ENCODE measurements at regions not wholly inside any gene's neighbourhood (a gene's known extent, or its start where the extent isn't known, plus 50 kb on each side); places are given as distances from the start of the nearest gene placed in this dataset.

DNA sequence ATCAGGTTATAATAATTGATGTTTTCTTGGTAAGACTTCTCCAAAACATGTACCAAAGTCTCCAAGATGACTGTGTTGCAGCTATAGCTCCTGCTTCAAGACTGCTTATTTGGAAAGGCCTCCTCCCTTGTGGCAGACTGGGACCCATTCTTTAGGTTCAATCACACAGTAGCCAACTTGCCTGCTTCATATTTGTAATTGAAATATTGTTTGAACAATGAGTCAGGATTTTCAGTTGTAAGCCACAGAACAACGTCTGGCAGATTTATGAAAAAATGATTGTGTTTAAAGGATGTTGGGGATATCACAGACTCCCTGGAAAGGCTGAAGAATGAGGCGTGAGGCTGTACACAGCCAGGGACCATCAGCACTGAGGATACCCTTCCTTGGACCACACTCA lies 458.9 kb downstream of the MED10 start:
- Histone ChIP-seq H3K9me3 (ENCODE audit: insufficient read depth in 2 of 2, low read depth in 1 of 2, low read length in 1 of 2) (no peaks in the 10 kb centered on the region), H2BK5ac (ENCODE audit: low read depth, low read length) (no peak overlapping the region)
- no peak for TF ChIP-seq SP1 (IDR thresholded peaks at IDR 0.05; ENCODE audit: low read depth, low read length)
- TF ChIP-seq, protein P1, sequence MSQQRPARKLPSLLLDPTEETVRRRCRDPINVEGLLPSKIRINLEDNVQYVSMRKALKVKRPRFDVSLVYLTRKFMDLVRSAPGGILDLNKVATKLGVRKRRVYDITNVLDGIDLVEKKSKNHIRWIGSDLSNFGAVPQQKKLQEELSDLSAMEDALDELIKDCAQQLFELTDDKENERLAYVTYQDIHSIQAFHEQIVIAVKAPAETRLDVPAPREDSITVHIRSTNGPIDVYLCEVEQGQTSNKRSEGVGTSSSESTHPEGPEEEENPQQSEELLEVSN (IDR thresholded peaks at IDR 0.05) = no peak
- no peak for TF ChIP-seq EP300 (IDR thresholded peaks at IDR 0.05; ENCODE audit: borderline replicate concordance in 1 of 2, low read depth in 2 of 2, low read length in 2 of 2)
- TF ChIP-seq SIN3A (conservative IDR thresholded peaks at IDR 0.05 in 1 of 2, IDR thresholded peaks at IDR 0.05 in 1 of 2; ENCODE audit: low read depth in 1 of 2, low read length in 2 of 2) = no peak
- TF ChIP-seq, protein P2, sequence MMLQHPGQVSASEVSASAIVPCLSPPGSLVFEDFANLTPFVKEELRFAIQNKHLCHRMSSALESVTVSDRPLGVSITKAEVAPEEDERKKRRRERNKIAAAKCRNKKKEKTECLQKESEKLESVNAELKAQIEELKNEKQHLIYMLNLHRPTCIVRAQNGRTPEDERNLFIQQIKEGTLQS (IDR thresholded peaks at IDR 0.05; ENCODE audit: insufficient read depth, low read depth, low read length) = no peak
- TF ChIP-seq SP2 (IDR thresholded peaks at IDR 0.05; ENCODE audit: low read length) = no peak
- TF ChIP-seq FOSL1 (IDR thresholded peaks at IDR 0.05; ENCODE audit: insufficient read depth, low read depth, low read length) = no peak
- no peak for TF ChIP-seq EGR1 (IDR thresholded peaks at IDR 0.05; ENCODE audit: borderline replicate concordance, low read depth, low read length)
- TF ChIP-seq RFX5 (IDR thresholded peaks at IDR 0.05; ENCODE audit: borderline replicate concordance, low read depth, low read length) = no peak

More for the DNA sequence above, 458.9 kb downstream of the MED10 start:
- WGBS, 2 experiments (ENCODE audit: extremely low coverage in 1 of 2, insufficient coverage in 1 of 2, insufficient read length in 1 of 2, insufficient replicate concordance in 2 of 2, low coverage in 1 of 2, low lambda C conversion rate in 2 of 2, missing lambda C conversion rate in 1 of 2) = 100% methylated on average over 2 of the region's 2 CpGs; no CpG with 5 or more reads in 1 of the 2 experiments
- H2BK15ac ChIP-seq (ENCODE audit: low read length) = no peak overlapping the region
- H3K79me2 ChIP-seq (ENCODE audit: control insufficient read depth in 1 of 2, insufficient read depth in 2 of 2, low read length in 2 of 2) = no peaks in the 10 kb centered on the region
- H4K20me1 ChIP-seq (replicated peaks in 1 of 2; ENCODE audit: control insufficient read depth in 1 of 2, insufficient read depth in 2 of 2, low read length in 2 of 2) = no peaks in the 10 kb centered on the region
- H3K27me3 ChIP-seq (replicated peaks in 1 of 4; ENCODE audit: control insufficient read depth in 3 of 4, extremely low read depth in 1 of 4, insufficient read depth in 3 of 4, low read length in 3 of 4) = no peaks in the 10 kb centered on the region
- H4K8ac ChIP-seq (ENCODE audit: extremely low read depth, insufficient read depth, low read length) = no peak overlapping the region
- no peak overlapping the region for H3K4me2 ChIP-seq (ENCODE audit: insufficient read depth in 1 of 2, low read depth in 2 of 2, low read length in 2 of 2)
- no peak overlapping the region for H3K4ac ChIP-seq (replicated peaks; ENCODE audit: insufficient read length, low read depth, low read length)
- no peak overlapping the region for H2AK5ac ChIP-seq (ENCODE audit: low read depth, low read length)
- no peak overlapping the region for H2BK120ac ChIP-seq (replicated peaks; ENCODE audit: low read depth, low read length)
- H4K5ac ChIP-seq (ENCODE audit: insufficient read length, low read depth, low read length) = no peak overlapping the region
- H3K36me3 ChIP-seq (ENCODE audit: control insufficient read depth in 2 of 4, insufficient read depth in 4 of 4, low read length in 3 of 4) = no peaks in the 10 kb centered on the region
- no peak overlapping the region for H3K23ac ChIP-seq (ENCODE audit: insufficient read length)
- H3K4me1 ChIP-seq (replicated peaks in 1 of 4; ENCODE audit: control insufficient read depth in 3 of 4, insufficient read depth in 4 of 4, low read length in 3 of 4) = no peaks in the 10 kb centered on the region
- no peak overlapping the region for H3K14ac ChIP-seq (ENCODE audit: insufficient read length)
- H3K79me1 ChIP-seq (ENCODE audit: low read depth, low read length) = no peaks in the 10 kb centered on the region
- H3K56ac ChIP-seq (replicated peaks; ENCODE audit: insufficient read length, low read depth, low read length) = no peak overlapping the region
- H4K91ac ChIP-seq (replicated peaks; ENCODE audit: insufficient read length, low read length) = no peak overlapping the region
- H3K23me2 ChIP-seq (ENCODE audit: low read depth, low read length) = no peaks in the 10 kb centered on the region
- no peak overlapping the region for H3K9ac ChIP-seq (replicated peaks in 1 of 4; ENCODE audit: extremely low read depth in 1 of 4, low read depth in 3 of 4, low read length in 3 of 4)
- DNase-seq (ENCODE audit: low read depth in 1 of 2, low spot score in 2 of 2) (no peak), FAIRE-seq (no peak)
- ChIA-PET POLR2A (ENCODE audit: partially characterized antibody) (no interaction called here), CTCF (ENCODE audit: partially characterized antibody) (no interaction called here)
- no peak overlapping the region for H2BK12ac ChIP-seq (ENCODE audit: low read depth, low read length)
- H3K4me3 ChIP-seq (ENCODE audit: extremely low read depth in 1 of 4, insufficient read depth in 2 of 4, low read depth in 3 of 4, low read length in 4 of 4) = no peak overlapping the region
- no peak overlapping the region for H3K27ac ChIP-seq (ENCODE audit: low read depth, low read length)
- H2BK20ac ChIP-seq (ENCODE audit: low read length) = no peak overlapping the region
- H2AFZ ChIP-seq (ENCODE audit: low read length) = no peak overlapping the region
- no peak overlapping the region for H3K18ac ChIP-seq (ENCODE audit: extremely low read depth, low read length)

All from H1 (cell line).